ENCODE measurements at regions not wholly inside any gene's neighbourhood (a gene's known extent, or its start where the extent isn't known, plus 50 kb on each side); places are given as distances from the start of the nearest gene placed in this dataset.
"Not testable (repeated sequence)": the region's sequence is repeated elsewhere in the genome, so short reads cannot be mapped to it uniquely, and the experiment has no call there.

DNA sequence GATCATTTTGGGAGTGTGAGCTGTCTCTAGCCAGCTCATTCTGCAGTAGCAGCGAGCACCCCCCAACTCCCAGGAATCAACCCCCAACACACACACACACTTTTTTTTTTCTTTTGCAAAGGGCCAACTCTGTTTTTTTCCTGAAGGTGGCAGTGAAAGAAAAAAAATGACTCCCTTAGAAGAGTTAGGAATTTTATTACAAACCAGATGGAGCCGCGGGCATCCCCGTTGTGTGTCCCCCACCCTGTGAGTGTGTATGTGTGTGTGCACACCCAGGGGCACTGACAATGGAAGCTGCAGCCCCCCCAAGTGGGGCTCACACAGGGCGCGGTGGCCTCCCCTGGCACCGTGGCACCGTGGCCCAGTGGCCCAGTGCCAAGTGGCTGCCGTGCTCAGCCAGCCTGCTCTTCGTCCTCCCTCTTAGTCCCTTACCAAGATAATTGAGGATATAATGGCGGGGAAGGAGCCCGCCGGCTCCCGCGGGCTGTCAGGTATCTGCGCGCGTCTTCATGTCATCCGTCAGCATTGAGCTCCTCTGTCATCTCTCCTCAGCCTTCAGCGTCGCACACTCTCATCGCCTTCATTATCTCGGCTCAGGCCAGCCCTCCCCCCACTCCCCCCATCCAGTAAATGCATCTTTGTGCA is 314.1 kb downstream of the ZNF536 start:
- Histone ChIP-seq H3K4me3 (ENCODE audit: low read length) (no peak overlapping the region), H3K79me2 (ENCODE audit: low read length) (no peaks in the 10 kb centered on the region), H3K36me3 (ENCODE audit: insufficient read depth, low read length) (no peaks in the 10 kb centered on the region), H4K20me1 (ENCODE audit: insufficient read depth, low read depth, low read length) (no peaks in the 10 kb centered on the region; the same call in 1 of the 2 replicates), H3K9ac (ENCODE audit: low read length) (no peak overlapping the region), H3K4me2 (ENCODE audit: low read depth, low read length, poor library complexity, severe bottlenecking) (no peak overlapping the region), H3K27ac (ENCODE audit: low read length) (no peak overlapping the region), H3K9me2 (replicated peaks; ENCODE audit: insufficient read depth, low read length) (no peaks in the 10 kb centered on the region), H3K4me1 (ENCODE audit: low read length) (no peaks in the 10 kb centered on the region), H3K27me3 (ENCODE audit: low read length) (no peaks in the 10 kb centered on the region), H2AFZ (ENCODE audit: low read length) (no peak overlapping the region), H3K9me3 (ENCODE audit: low read length) (no peaks in the 10 kb centered on the region)
- no peak for DNase-seq

DNA sequence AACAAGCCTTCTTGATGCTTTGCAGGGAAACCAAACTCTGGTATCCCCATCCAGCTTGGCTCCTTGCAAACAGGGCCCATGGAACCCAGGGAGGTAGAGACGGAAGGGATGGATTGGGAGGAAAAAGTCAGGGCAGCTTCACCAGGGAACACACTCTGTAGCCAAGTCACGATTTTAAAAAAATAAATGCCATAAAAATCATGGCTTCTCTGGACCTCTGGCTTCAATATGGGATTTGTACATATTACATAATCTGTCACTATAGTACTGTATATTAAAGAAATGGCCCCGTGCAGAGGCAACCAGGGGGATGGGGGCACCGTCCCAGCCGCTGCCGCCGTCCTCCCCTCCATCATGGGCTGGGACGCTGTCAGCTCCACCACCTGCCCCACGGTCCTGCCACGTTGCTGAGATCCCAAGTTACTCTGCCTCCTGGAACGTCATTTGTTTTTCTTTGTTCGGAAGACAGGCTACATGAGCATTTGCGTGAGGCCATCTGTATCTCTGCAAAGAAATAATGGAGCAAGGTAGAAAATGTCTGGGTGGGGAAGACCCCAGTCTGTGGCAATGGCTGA is 313.3 kb downstream of the ZNF536 start:
- Histone ChIP-seq H3K4me3 (ENCODE audit: low read length) (no peak overlapping the region), H3K27me3 (ENCODE audit: low read length) (no peaks in the 10 kb centered on the region), H3K4me2 (ENCODE audit: low read depth, low read length, poor library complexity, severe bottlenecking) (no peak overlapping the region), H3K4me1 (ENCODE audit: low read length) (no peaks in the 10 kb centered on the region), H3K36me3 (ENCODE audit: insufficient read depth, low read length) (no peaks in the 10 kb centered on the region), H3K9ac (ENCODE audit: low read length) (no peak overlapping the region), H3K9me2 (replicated peaks; ENCODE audit: insufficient read depth, low read length) (no peaks in the 10 kb centered on the region), H4K20me1 (ENCODE audit: insufficient read depth, low read depth, low read length) (no peaks in the 10 kb centered on the region; the same call in 1 of the 2 replicates), H3K9me3 (ENCODE audit: low read length) (no peaks in the 10 kb centered on the region), H3K79me2 (ENCODE audit: low read length) (no peaks in the 10 kb centered on the region), H2AFZ (ENCODE audit: low read length) (no peak overlapping the region), H3K27ac (ENCODE audit: low read length) (no peak overlapping the region)
- no peak for DNase-seq

DNA sequence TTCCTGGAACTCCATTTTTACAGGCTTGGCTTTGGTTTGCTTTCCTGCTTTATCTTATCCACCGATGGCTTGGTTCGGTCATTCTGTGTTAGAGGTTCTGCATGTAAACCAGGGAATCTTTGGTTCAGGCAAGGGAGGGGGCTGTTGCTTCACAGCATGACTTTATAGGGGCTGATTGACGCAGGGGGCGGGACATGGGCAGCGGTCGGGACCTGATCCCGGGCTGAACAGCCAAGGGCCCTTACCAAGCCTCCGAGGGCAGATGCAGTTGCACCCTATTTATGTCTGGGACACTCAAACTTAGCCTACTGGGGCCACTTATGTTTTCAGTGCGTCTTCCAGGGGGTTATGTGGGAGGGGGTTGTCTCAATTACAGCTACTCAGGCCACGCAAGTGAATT is 312.4 kb downstream of the ZNF536 start:
- H3K4me3 ChIP-seq (ENCODE audit: low read length) = no peak overlapping the region
- H3K79me2 ChIP-seq (ENCODE audit: low read length) = no peaks in the 10 kb centered on the region
- H3K4me1 ChIP-seq (ENCODE audit: low read length) = no peaks in the 10 kb centered on the region
- no peak for DNase-seq
- H3K9me3 ChIP-seq (ENCODE audit: low read length) = no peaks in the 10 kb centered on the region
- no peak overlapping the region for H3K9ac ChIP-seq (ENCODE audit: low read length)
- H3K4me2 ChIP-seq (ENCODE audit: low read depth, low read length, poor library complexity, severe bottlenecking) = no peak overlapping the region
- no peaks in the 10 kb centered on the region; the same call in 1 of the 2 replicates for H4K20me1 ChIP-seq (ENCODE audit: insufficient read depth, low read depth, low read length)
- no peaks in the 10 kb centered on the region for H3K36me3 ChIP-seq (ENCODE audit: insufficient read depth, low read length)
- no peak overlapping the region for H3K27ac ChIP-seq (ENCODE audit: low read length)
- no peaks in the 10 kb centered on the region for H3K9me2 ChIP-seq (replicated peaks; ENCODE audit: insufficient read depth, low read length)
- no peaks in the 10 kb centered on the region for H3K27me3 ChIP-seq (ENCODE audit: low read length)
- H2AFZ ChIP-seq (ENCODE audit: low read length) = no peak overlapping the region

DNA sequence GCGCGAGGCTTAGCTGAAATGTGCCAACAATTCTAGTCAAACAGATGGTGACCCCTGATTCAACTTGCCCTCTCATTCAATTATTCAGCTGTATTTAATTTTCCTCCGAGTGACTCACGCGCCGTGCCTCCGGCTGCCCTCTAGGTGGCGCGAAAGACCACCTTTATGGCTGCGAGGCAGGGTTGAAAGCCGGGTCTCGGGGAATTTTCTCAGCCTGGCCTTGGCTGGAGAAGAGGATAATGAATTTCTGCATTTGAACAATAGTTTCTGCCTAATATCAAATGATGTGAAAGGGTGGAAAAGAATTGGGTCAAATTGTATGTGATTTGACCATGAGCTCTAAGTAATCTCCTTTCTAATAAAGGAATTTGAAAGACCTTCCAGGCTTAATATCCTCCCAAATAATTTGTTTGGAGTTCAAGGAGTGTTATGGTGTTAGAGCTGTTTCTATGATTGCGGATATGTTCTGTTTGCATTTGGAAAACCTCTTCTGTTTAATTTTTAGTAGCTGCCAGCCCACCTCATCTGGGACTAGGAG is 310.9 kb downstream of the ZNF536 start:
- H3K36me3 ChIP-seq (ENCODE audit: insufficient read depth, low read length) = no peaks in the 10 kb centered on the region
- no peaks in the 10 kb centered on the region for H3K27me3 ChIP-seq (ENCODE audit: low read length)

DNA sequence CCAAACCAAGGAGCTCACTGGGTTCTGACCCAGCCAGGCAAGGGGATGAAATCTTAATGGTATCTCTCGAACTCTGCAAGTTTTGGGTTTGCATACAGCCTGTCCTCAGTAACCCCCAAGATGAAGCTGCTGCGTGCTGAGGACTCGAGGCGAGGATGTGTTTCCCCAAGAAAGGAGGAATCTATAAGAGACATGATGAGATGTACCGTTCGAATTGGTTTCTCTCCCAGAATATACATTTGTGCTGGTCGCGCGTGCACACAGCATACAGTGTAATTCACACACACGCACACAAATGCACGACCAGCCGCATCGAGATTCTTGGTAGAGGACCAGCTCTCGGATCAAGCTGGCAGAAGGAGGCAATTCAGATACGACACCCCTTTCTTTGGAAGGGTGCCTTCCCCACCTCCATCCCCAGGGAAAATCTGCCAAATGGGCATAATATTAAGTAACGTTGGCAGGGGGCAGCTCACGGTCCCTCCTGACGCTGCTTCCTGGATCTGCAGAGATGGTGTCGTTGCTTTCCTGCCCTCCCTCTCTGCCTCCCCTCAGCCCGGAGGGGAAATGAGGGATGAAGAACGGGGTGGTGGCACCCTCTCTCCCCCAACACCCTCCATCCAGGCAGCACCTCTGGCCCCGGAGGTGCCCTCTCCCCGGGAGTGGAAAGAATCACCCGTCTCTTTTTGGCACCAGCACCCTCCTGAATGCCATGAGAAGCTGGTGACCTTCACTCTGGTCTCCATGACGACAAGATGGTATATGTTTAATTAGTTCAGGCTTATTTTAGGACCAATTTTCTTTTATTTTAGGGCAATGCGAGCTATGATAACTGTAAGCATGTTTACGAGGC is 310.2 kb downstream of the ZNF536 start:
- Histone ChIP-seq H3K27me3 (ENCODE audit: low read length) (no peaks in the 10 kb centered on the region), H3K9me3 (ENCODE audit: low read length) (no peaks in the 10 kb centered on the region), H2AFZ (ENCODE audit: low read length) (no peak overlapping the region), H3K9ac (ENCODE audit: low read length) (no peak overlapping the region), H3K27ac (ENCODE audit: low read length) (no peak overlapping the region), H3K4me3 (ENCODE audit: low read length) (no peak overlapping the region), H3K36me3 (ENCODE audit: insufficient read depth, low read length) (no peaks in the 10 kb centered on the region), H3K4me2 (ENCODE audit: low read depth, low read length, poor library complexity, severe bottlenecking) (no peak overlapping the region), H4K20me1 (ENCODE audit: insufficient read depth, low read depth, low read length) (peaks cover 2% of the 10 kb centered on the region; the same call in 1 of the 2 replicates), H3K79me2 (ENCODE audit: low read length) (no peaks in the 10 kb centered on the region), H3K4me1 (ENCODE audit: low read length) (no peaks in the 10 kb centered on the region), H3K9me2 (replicated peaks; ENCODE audit: insufficient read depth, low read length) (no peaks in the 10 kb centered on the region)
- DNase-seq = no peak

More for the DNA sequence above, 310.9 kb downstream of the ZNF536 start:
- H3K9me3 ChIP-seq (ENCODE audit: low read length) = no peaks in the 10 kb centered on the region
- H4K20me1 ChIP-seq (ENCODE audit: insufficient read depth, low read depth, low read length) = no peaks in the 10 kb centered on the region; the same call in 1 of the 2 replicates
- no peak overlapping the region for H3K9ac ChIP-seq (ENCODE audit: low read length)
- H3K4me2 ChIP-seq (ENCODE audit: low read depth, low read length, poor library complexity, severe bottlenecking) = no peak overlapping the region
- no peaks in the 10 kb centered on the region for H3K9me2 ChIP-seq (replicated peaks; ENCODE audit: insufficient read depth, low read length)
- H3K79me2 ChIP-seq (ENCODE audit: low read length) = no peaks in the 10 kb centered on the region
- no peak overlapping the region for H3K27ac ChIP-seq (ENCODE audit: low read length)
- peak; percentile 77 for DNase-seq
- H2AFZ ChIP-seq (ENCODE audit: low read length) = no peak overlapping the region
- no peaks in the 10 kb centered on the region for H3K4me1 ChIP-seq (ENCODE audit: low read length)
- no peak overlapping the region for H3K4me3 ChIP-seq (ENCODE audit: low read length)

DNA sequence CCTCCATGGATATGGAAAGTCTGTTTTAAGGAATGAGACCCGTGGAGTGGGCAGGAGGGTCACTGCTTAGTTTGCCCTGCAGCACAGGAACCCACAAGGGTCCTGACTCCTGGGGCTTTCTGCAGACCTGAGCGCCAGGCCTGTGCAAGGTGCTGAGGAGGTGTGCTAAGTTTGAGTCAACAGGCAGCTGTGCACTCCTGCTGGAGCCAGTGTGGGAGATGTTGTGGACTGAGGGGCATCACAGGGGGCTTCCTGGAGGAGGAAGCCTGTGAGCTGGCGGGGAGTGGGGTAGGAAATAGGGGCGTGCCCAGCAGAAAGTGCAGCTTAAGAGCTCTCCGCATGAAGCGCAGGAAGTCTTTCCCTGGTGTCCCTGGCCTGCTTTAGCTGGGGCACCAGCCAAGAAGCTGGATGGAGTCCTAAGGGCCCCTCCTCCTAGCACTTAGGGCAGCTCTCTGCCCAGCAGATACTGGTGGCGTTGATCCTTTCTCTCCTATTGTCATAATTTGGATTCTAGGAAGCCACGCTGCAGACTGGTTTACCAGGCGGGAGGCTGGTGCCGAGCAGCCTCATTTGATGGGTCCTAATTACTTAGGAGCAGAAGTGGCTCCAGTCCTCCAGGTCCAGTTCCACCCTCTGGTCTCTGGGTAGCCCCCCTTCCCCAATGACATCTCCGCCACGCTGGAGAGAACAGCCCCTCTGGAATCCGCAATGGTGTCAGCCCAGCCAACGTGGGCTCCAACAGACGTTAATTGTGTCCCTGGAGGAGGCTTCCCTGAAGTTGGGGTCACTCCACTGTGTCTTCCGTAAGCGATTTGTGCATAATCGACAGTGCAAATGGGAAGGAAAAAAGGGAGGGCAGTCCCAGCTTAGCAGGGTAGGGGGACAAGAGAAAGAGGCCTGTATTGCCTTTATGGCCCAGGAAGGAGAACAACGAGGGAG is 309.2 kb downstream of the ZNF536 start:
- no peaks in the 10 kb centered on the region for H3K27me3 ChIP-seq (ENCODE audit: low read length)
- peaks cover 4% of the 10 kb centered on the region; the same call in 1 of the 2 replicates for H4K20me1 ChIP-seq (ENCODE audit: insufficient read depth, low read depth, low read length)
- no peak for DNase-seq
- no peak overlapping the region for H3K4me3 ChIP-seq (ENCODE audit: low read length)
- H3K9me2 ChIP-seq (replicated peaks; ENCODE audit: insufficient read depth, low read length) = no peaks in the 10 kb centered on the region
- no peaks in the 10 kb centered on the region for H3K9me3 ChIP-seq (ENCODE audit: low read length)
- H3K4me1 ChIP-seq (ENCODE audit: low read length) = no peaks in the 10 kb centered on the region
- no peak overlapping the region for H3K27ac ChIP-seq (ENCODE audit: low read length)
- no peak overlapping the region for H3K4me2 ChIP-seq (ENCODE audit: low read depth, low read length, poor library complexity, severe bottlenecking)
- no peak overlapping the region for H3K9ac ChIP-seq (ENCODE audit: low read length)
- H3K79me2 ChIP-seq (ENCODE audit: low read length) = no peaks in the 10 kb centered on the region
- H2AFZ ChIP-seq (ENCODE audit: low read length) = no peak overlapping the region
- no peaks in the 10 kb centered on the region for H3K36me3 ChIP-seq (ENCODE audit: insufficient read depth, low read length)

DNA sequence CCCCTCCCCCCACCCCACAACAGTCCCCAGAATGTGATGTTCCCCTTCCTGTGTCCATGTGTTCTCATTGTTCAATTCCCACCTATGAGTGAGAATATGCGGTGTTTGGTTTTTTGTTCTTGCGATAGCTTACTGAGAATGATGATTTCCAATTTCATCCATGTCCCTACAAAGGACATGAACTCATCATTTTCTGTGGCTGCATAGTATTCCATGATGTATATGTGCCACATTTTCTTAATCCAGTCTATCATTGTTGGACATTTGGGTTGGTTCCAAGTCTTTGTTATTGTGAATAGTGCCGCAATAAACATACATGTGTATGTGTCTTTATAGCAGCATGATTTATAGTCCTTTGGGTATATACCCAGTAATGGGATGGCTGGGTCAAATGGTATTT is 308.2 kb downstream of the ZNF536 start:
- not testable (repeated sequence) for H3K9me2 ChIP-seq (replicated peaks; ENCODE audit: insufficient read depth, low read length)

More for the DNA sequence above, 308.2 kb downstream of the ZNF536 start:
- not testable (repeated sequence) for H3K27ac ChIP-seq (ENCODE audit: low read length); H3K79me2 ChIP-seq (ENCODE audit: low read length); DNase-seq; H3K9me3 ChIP-seq (ENCODE audit: low read length); H4K20me1 ChIP-seq (ENCODE audit: insufficient read depth, low read depth, low read length); H2AFZ ChIP-seq (ENCODE audit: low read length); H3K36me3 ChIP-seq (ENCODE audit: insufficient read depth, low read length); H3K4me1 ChIP-seq (ENCODE audit: low read length); H3K4me3 ChIP-seq (ENCODE audit: low read length); H3K4me2 ChIP-seq (ENCODE audit: low read depth, low read length, poor library complexity, severe bottlenecking); H3K9ac ChIP-seq (ENCODE audit: low read length); H3K27me3 ChIP-seq (ENCODE audit: low read length)

Measured in Karpas-422 (cell line).